K562 (cell line): ENCODE measurements at regions not wholly inside any gene's neighbourhood (a gene's known extent, or its start where the extent isn't known, plus 50 kb on each side); places are given as distances from the start of the nearest gene placed in this dataset.

Experiments
- ATAC-seq: fragments of 200-7000 bp; cut with Tn5 transposase; 3 replicates; pipeline ENCODE4 v1.9.1; 2020; ENCODE audit warnings: moderate library complexity
- BruUV-seq: library from RNA; stranded (reverse); fragments of 400-500 nt; replicated peaks from 2 replicates; lab custom pipeline; 2021; lab: Mats Ljungman, UMichigan
- CTCF ChIA-PET: fragments of 300-600 bp; formaldehyde crosslinking; extraction: SDS; loops from one replicate; lab custom pipeline; 2021; ENCODE audit warnings: low intra/inter-chr PET ratio; lab: Yijun Ruan, JAX
- POLR2A ChIA-PET: fragments of 300-600, 350-650 bp; sonication (Branson Sonifier 250); formaldehyde crosslinking; extraction: SDS; loops from one replicate; lab custom pipeline; 2021; ENCODE audit warnings: antibody characterized with exemption, inconsistent platforms; lab: Yijun Ruan, JAX
- DNase-seq, 4 experiments: peaks; one replicate each; pipeline versions ENCODE4 v3.0.0 to v3.0.0-alpha.2; 2011 to 2018; ENCODE audit warnings: low spot score in 3 of 4, mixed read lengths in 3 of 4; ENCODE audit errors: extremely low read depth in 1 of 4
- FAIRE-seq: peaks from 2 replicates; lab custom pipeline; 2011; peaks lifted over from hg19 to GRCh38; lab: Jason Lieb, UNC
- H2AFZ ChIP-seq: 2 replicates; pipeline ENCODE4 v1.6.0; 2011; ENCODE audit warnings: low read depth, low read length, control low read depth, inconsistent platforms
- H3K27ac ChIP-seq: fragments of 200-600 bp; 3 replicates; pipeline ENCODE4 v1.8.0; 2011; ENCODE audit warnings: low read depth, mild to moderate bottlenecking, control low read depth, inconsistent platforms, low read length, moderate library complexity, mixed read lengths; ENCODE audit errors: extremely low read depth
- H3K27me3 ChIP-seq, 2 experiments: fragments of 300-600 bp in 1 of 2; 2 replicates in 1 of 2; 3 replicates in 1 of 2; pipeline versions ENCODE4 v1.6.0 to v1.8.0; 2011; ENCODE audit warnings: inconsistent platforms in 2 of 2, low read length in 2 of 2, mild to moderate bottlenecking in 1 of 2, mixed read lengths in 1 of 2, moderate library complexity in 1 of 2; ENCODE audit not compliant: control insufficient read depth in 2 of 2, insufficient read depth in 2 of 2
- H3K36me3 ChIP-seq: fragments of 300-600 bp; 3 replicates; pipeline ENCODE4 v1.8.0; 2011; ENCODE audit warnings: mild to moderate bottlenecking, low read length, inconsistent platforms; ENCODE audit not compliant: control insufficient read depth, insufficient read depth
- H3K4me1 ChIP-seq, 2 experiments: fragments of 200-600 bp in 1 of 2; replicated peaks in 1 of 2; 2 replicates in 1 of 2; 3 replicates in 1 of 2; pipeline versions ENCODE4 v1.5.1 to v1.8.0; 2011; ENCODE audit warnings: inconsistent platforms in 2 of 2, low read length in 2 of 2, mild to moderate bottlenecking in 1 of 2, mixed read lengths in 1 of 2, moderate library complexity in 1 of 2; ENCODE audit not compliant: control insufficient read depth in 2 of 2, insufficient read depth in 2 of 2
- H3K4me2 ChIP-seq: 2 replicates; pipeline ENCODE4 v1.6.1; 2011; ENCODE audit warnings: low read length, control low read depth, inconsistent platforms, mixed read lengths; ENCODE audit not compliant: insufficient read depth
- H3K4me3 ChIP-seq: fragments of 200-600 bp; sonication (generic), shearing (Covaris generic); 2 replicates; pipeline ENCODE4 v1.5.1; 2016; ENCODE audit warnings: control low read depth, inconsistent platforms
- H3K79me2 ChIP-seq: fragments of 200-600 bp; 3 replicates; pipeline ENCODE4 v1.8.0; 2011; ENCODE audit warnings: low read length, inconsistent platforms; ENCODE audit not compliant: control insufficient read depth, insufficient read depth
- H3K9ac ChIP-seq, 2 experiments: 2 replicates each; pipeline versions ENCODE4 v1.6.0 to v1.6.1; 2011; ENCODE audit warnings: low read depth in 2 of 2, low read length in 2 of 2, control low read depth in 1 of 2, inconsistent platforms in 1 of 2, mild to moderate bottlenecking in 1 of 2, mixed read lengths in 1 of 2; ENCODE audit not compliant: insufficient read depth in 1 of 2
- H3K9me1 ChIP-seq: one replicate; pipeline ENCODE4 v1.6.0; 2011; ENCODE audit warnings: inconsistent platforms, mild to moderate bottlenecking, low read length, moderate library complexity; ENCODE audit not compliant: control insufficient read depth, insufficient read depth
- H3K9me3 ChIP-seq: replicated peaks from 2 replicates; pipeline ENCODE4 v1.5.1; 2011; ENCODE audit warnings: low read depth, low read length, inconsistent platforms; ENCODE audit not compliant: control insufficient read depth, insufficient read depth
- H4K20me1 ChIP-seq: replicated peaks from 2 replicates; pipeline ENCODE4 v1.6.1; 2011; ENCODE audit warnings: low read length, inconsistent platforms, mixed read lengths; ENCODE audit not compliant: control insufficient read depth, insufficient read depth
- ELK3 ChIP-seq: fragments of 450-650 bp; formaldehyde crosslinking; IDR thresholded peaks from 2 replicates; pipeline ENCODE4 v1.4.0; 2020; ENCODE audit warnings: mild to moderate bottlenecking
- FOXA3 ChIP-seq, 2 experiments: fragments of 450-650 bp in 1 of 2; sonication (generic) in 1 of 2; formaldehyde crosslinking; IDR thresholded peaks in 1 of 2; conservative IDR thresholded peaks in 1 of 2; 2 replicates each; pipeline versions ENCODE4 v1.4.0 to v1.8.0; 2020 to 2022; ENCODE audit warnings: mild to moderate bottlenecking in 2 of 2, missing genetic modification reagents in 1 of 2
- GATAD2A ChIP-seq: fragments of 450-650 bp; IDR thresholded peaks from 2 replicates; pipeline ENCODE4 v1.6.1; 2017
- OTX1 ChIP-seq: fragments of 450-650 bp; formaldehyde crosslinking; IDR thresholded peaks from 2 replicates; pipeline ENCODE4 v1.4.0; 2022; ENCODE audit warnings: mild to moderate bottlenecking
- RFX1 ChIP-seq: fragments of 450-650 bp; IDR thresholded peaks from 2 replicates; pipeline ENCODE4 v1.6.1; 2016; ENCODE audit warnings: mild to moderate bottlenecking, moderate library complexity
- ZBTB43 ChIP-seq: sonication (generic); formaldehyde crosslinking; IDR thresholded peaks from 2 replicates; pipeline ENCODE4 v1.8.0; 2023; ENCODE audit warnings: mild to moderate bottlenecking, missing genetic modification reagents
- ZFX ChIP-seq: sonication (generic); formaldehyde crosslinking; IDR thresholded peaks from 2 replicates; pipeline ENCODE4 v1.8.0; 2022; ENCODE audit warnings: mild to moderate bottlenecking, missing genetic modification reagents, moderate library complexity
- ZNF644 ChIP-seq: fragments of 200-800 bp; sonication (Bioruptor generic); IDR thresholded peaks from 2 replicates; pipeline ENCODE4 v1.6.1; 2016; ENCODE audit warnings: low read depth, missing genetic modification characterization, missing compliant biosample characterization
- in situ Hi-C: fragments of 300-500 bp; cut with MboI; formaldehyde crosslinking; loops from 4 replicates; pipeline ENCODE4 v1.15.0; 2018; ENCODE audit warnings: inconsistent platforms, mixed read lengths
- intact Hi-C: fragments of 100-400 bp; cut with micrococcal nuclease; formaldehyde crosslinking; loops from 2 replicates; pipeline ENCODE4 v1.14.2; 2022
- TF ChIP-seq, protein P1 (sequence below): fragments of 200-400 bp; formaldehyde crosslinking; IDR thresholded peaks from 2 replicates; pipeline ENCODE4 v1.6.1; 2017; ENCODE audit warnings: mild to moderate bottlenecking, low read depth, low read length, moderate library complexity
- TF ChIP-seq, protein P2 (sequence below): IDR thresholded peaks from 3 replicates; pipeline ENCODE4 v1.6.1; 2011; ENCODE audit warnings: borderline replicate concordance, mild to moderate bottlenecking, moderate library complexity; ENCODE audit not compliant: insufficient read length; ENCODE audit errors: extremely low read depth

- no peaks in the 10 kb centered on the region for H3K79me2 ChIP-seq
- H3K4me1 ChIP-seq, result no peaks in the 10 kb centered on the region
- no peaks in the 10 kb centered on the region for H3K9me1 ChIP-seq
- FAIRE-seq, result no peak
- no peak overlapping the region for H3K27ac ChIP-seq
- H4K20me1 ChIP-seq, result no peaks in the 10 kb centered on the region
- intact Hi-C loops, result no loop called here
- H3K4me3 ChIP-seq, result no peak overlapping the region
- H2AFZ ChIP-seq, result no peak overlapping the region
- no TSS peak for BruUV-seq
- no peaks in the 10 kb centered on the region for H3K9me3 ChIP-seq
- ChIA-PET POLR2A (no interaction called here), CTCF (no interaction called here)
- H3K36me3 ChIP-seq, result no peaks in the 10 kb centered on the region
- in situ Hi-C loops, result no loop called here
- H3K9ac ChIP-seq, result no peak overlapping the region
- no peak for ATAC-seq
- no peak overlapping the region for H3K4me2 ChIP-seq
- H3K27me3 ChIP-seq, result no peaks in the 10 kb centered on the region
- no peak for DNase-seq
- TF ChIP-seq ZNF644 (tag), result no peak
- no peak for TF ChIP-seq GATAD2A
- no peak for TF ChIP-seq OTX1 (CRISPR knock-in tag)
- no peak for TF ChIP-seq ZFX (CRISPR knock-in tag)
- TF ChIP-seq, protein P1, sequence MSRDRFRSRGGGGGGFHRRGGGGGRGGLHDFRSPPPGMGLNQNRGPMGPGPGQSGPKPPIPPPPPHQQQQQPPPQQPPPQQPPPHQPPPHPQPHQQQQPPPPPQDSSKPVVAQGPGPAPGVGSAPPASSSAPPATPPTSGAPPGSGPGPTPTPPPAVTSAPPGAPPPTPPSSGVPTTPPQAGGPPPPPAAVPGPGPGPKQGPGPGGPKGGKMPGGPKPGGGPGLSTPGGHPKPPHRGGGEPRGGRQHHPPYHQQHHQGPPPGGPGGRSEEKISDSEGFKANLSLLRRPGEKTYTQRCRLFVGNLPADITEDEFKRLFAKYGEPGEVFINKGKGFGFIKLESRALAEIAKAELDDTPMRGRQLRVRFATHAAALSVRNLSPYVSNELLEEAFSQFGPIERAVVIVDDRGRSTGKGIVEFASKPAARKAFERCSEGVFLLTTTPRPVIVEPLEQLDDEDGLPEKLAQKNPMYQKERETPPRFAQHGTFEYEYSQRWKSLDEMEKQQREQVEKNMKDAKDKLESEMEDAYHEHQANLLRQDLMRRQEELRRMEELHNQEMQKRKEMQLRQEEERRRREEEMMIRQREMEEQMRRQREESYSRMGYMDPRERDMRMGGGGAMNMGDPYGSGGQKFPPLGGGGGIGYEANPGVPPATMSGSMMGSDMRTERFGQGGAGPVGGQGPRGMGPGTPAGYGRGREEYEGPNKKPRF, result no peak
- TF ChIP-seq ZBTB43, result no peak
- TF ChIP-seq, protein P2, sequence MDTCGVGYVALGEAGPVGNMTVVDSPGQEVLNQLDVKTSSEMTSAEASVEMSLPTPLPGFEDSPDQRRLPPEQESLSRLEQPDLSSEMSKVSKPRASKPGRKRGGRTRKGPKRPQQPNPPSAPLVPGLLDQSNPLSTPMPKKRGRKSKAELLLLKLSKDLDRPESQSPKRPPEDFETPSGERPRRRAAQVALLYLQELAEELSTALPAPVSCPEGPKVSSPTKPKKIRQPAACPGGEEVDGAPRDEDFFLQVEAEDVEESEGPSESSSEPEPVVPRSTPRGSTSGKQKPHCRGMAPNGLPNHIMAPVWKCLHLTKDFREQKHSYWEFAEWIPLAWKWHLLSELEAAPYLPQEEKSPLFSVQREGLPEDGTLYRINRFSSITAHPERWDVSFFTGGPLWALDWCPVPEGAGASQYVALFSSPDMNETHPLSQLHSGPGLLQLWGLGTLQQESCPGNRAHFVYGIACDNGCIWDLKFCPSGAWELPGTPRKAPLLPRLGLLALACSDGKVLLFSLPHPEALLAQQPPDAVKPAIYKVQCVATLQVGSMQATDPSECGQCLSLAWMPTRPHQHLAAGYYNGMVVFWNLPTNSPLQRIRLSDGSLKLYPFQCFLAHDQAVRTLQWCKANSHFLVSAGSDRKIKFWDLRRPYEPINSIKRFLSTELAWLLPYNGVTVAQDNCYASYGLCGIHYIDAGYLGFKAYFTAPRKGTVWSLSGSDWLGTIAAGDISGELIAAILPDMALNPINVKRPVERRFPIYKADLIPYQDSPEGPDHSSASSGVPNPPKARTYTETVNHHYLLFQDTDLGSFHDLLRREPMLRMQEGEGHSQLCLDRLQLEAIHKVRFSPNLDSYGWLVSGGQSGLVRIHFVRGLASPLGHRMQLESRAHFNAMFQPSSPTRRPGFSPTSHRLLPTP, result no peak
- TF ChIP-seq ELK3 (CRISPR knock-in tag), result no peak
- no peak for TF ChIP-seq RFX1
- TF ChIP-seq FOXA3 (CRISPR knock-in tag; conservative IDR thresholded peaks at IDR 0.05 in 1 of 2, IDR thresholded peaks at IDR 0.05 in 1 of 2), result no peak
Observed at GRCh38 chr14:82362452-82362851, 828.8 kb upstream of the SEL1L start.
